K562 (cell line): ENCODE measurements at regions not wholly inside any gene's neighbourhood (a gene's known extent, or its start where the extent isn't known, plus 50 kb on each side); places are given as distances from the start of the nearest gene placed in this dataset.

Experiments
- ATAC-seq: fragments of 200-7000 bp; cut with Tn5 transposase; 3 replicates; pipeline ENCODE4 v1.9.1; 2020; ENCODE audit warnings: moderate library complexity
- BruUV-seq: library from RNA; stranded (reverse); fragments of 400-500 nt; replicated peaks from 2 replicates; lab custom pipeline; 2021; lab: Mats Ljungman, UMichigan
- CTCF ChIA-PET: fragments of 300-600 bp; formaldehyde crosslinking; extraction: SDS; loops from one replicate; lab custom pipeline; 2021; ENCODE audit warnings: low intra/inter-chr PET ratio; lab: Yijun Ruan, JAX
- POLR2A ChIA-PET: fragments of 300-600, 350-650 bp; sonication (Branson Sonifier 250); formaldehyde crosslinking; extraction: SDS; loops from one replicate; lab custom pipeline; 2021; ENCODE audit warnings: antibody characterized with exemption, inconsistent platforms; lab: Yijun Ruan, JAX
- DNase-seq, 4 experiments: peaks; one replicate each; pipeline versions ENCODE4 v3.0.0 to v3.0.0-alpha.2; 2011 to 2018; ENCODE audit warnings: low spot score in 3 of 4, mixed read lengths in 3 of 4; ENCODE audit errors: extremely low read depth in 1 of 4
- FAIRE-seq: peaks from 2 replicates; lab custom pipeline; 2011; peaks lifted over from hg19 to GRCh38; lab: Jason Lieb, UNC
- H2AFZ ChIP-seq: 2 replicates; pipeline ENCODE4 v1.6.0; 2011; ENCODE audit warnings: low read depth, low read length, control low read depth, inconsistent platforms
- H3K27ac ChIP-seq: fragments of 200-600 bp; 3 replicates; pipeline ENCODE4 v1.8.0; 2011; ENCODE audit warnings: low read depth, mild to moderate bottlenecking, control low read depth, inconsistent platforms, low read length, moderate library complexity, mixed read lengths; ENCODE audit errors: extremely low read depth
- H3K27me3 ChIP-seq, 2 experiments: fragments of 300-600 bp in 1 of 2; 2 replicates in 1 of 2; 3 replicates in 1 of 2; pipeline versions ENCODE4 v1.6.0 to v1.8.0; 2011; ENCODE audit warnings: inconsistent platforms in 2 of 2, low read length in 2 of 2, mild to moderate bottlenecking in 1 of 2, mixed read lengths in 1 of 2, moderate library complexity in 1 of 2; ENCODE audit not compliant: control insufficient read depth in 2 of 2, insufficient read depth in 2 of 2
- H3K36me3 ChIP-seq: fragments of 300-600 bp; 3 replicates; pipeline ENCODE4 v1.8.0; 2011; ENCODE audit warnings: mild to moderate bottlenecking, low read length, inconsistent platforms; ENCODE audit not compliant: control insufficient read depth, insufficient read depth
- H3K4me1 ChIP-seq, 2 experiments: fragments of 200-600 bp in 1 of 2; replicated peaks in 1 of 2; 2 replicates in 1 of 2; 3 replicates in 1 of 2; pipeline versions ENCODE4 v1.5.1 to v1.8.0; 2011; ENCODE audit warnings: inconsistent platforms in 2 of 2, low read length in 2 of 2, mild to moderate bottlenecking in 1 of 2, mixed read lengths in 1 of 2, moderate library complexity in 1 of 2; ENCODE audit not compliant: control insufficient read depth in 2 of 2, insufficient read depth in 2 of 2
- H3K4me2 ChIP-seq: 2 replicates; pipeline ENCODE4 v1.6.1; 2011; ENCODE audit warnings: low read length, control low read depth, inconsistent platforms, mixed read lengths; ENCODE audit not compliant: insufficient read depth
- H3K4me3 ChIP-seq: fragments of 200-600 bp; sonication (generic), shearing (Covaris generic); 2 replicates; pipeline ENCODE4 v1.5.1; 2016; ENCODE audit warnings: control low read depth, inconsistent platforms
- H3K79me2 ChIP-seq: fragments of 200-600 bp; 3 replicates; pipeline ENCODE4 v1.8.0; 2011; ENCODE audit warnings: low read length, inconsistent platforms; ENCODE audit not compliant: control insufficient read depth, insufficient read depth
- H3K9ac ChIP-seq, 2 experiments: 2 replicates each; pipeline versions ENCODE4 v1.6.0 to v1.6.1; 2011; ENCODE audit warnings: low read depth in 2 of 2, low read length in 2 of 2, control low read depth in 1 of 2, inconsistent platforms in 1 of 2, mild to moderate bottlenecking in 1 of 2, mixed read lengths in 1 of 2; ENCODE audit not compliant: insufficient read depth in 1 of 2
- H3K9me1 ChIP-seq: one replicate; pipeline ENCODE4 v1.6.0; 2011; ENCODE audit warnings: inconsistent platforms, mild to moderate bottlenecking, low read length, moderate library complexity; ENCODE audit not compliant: control insufficient read depth, insufficient read depth
- H3K9me3 ChIP-seq: replicated peaks from 2 replicates; pipeline ENCODE4 v1.5.1; 2011; ENCODE audit warnings: low read depth, low read length, inconsistent platforms; ENCODE audit not compliant: control insufficient read depth, insufficient read depth
- H4K20me1 ChIP-seq: replicated peaks from 2 replicates; pipeline ENCODE4 v1.6.1; 2011; ENCODE audit warnings: low read length, inconsistent platforms, mixed read lengths; ENCODE audit not compliant: control insufficient read depth, insufficient read depth
- DACH1 ChIP-seq: fragments of 450-650 bp; IDR thresholded peaks from 2 replicates; pipeline ENCODE4 v1.6.1; 2018; ENCODE audit not compliant: partially characterized antibody
- ERF ChIP-seq: fragments of 450-650 bp; formaldehyde crosslinking; IDR thresholded peaks from 2 replicates; pipeline ENCODE4 v1.4.0; 2020; ENCODE audit warnings: mild to moderate bottlenecking, mixed read lengths
- SIN3B ChIP-seq: fragments of 450-650 bp; IDR thresholded peaks from 2 replicates; pipeline ENCODE4 v1.6.1; 2017; ENCODE audit warnings: low read depth, mild to moderate bottlenecking, moderate library complexity
- STAT6 ChIP-seq: sonication (generic); formaldehyde crosslinking; IDR thresholded peaks from 2 replicates; pipeline ENCODE4 v1.8.1; 2023; ENCODE audit warnings: mild to moderate bottlenecking, missing genetic modification reagents
- ZFP30 ChIP-seq: fragments of 250-450 bp; sonication (Bioruptor Pico); IDR thresholded peaks from 2 replicates; pipeline ENCODE4 v1.8.0; 2022; ENCODE audit warnings: moderate library complexity, mild to moderate bottlenecking, inconsistent platforms, borderline replicate concordance
- ZNF584 ChIP-seq: fragments of 200-800 bp; sonication (Bioruptor generic); IDR thresholded peaks from 2 replicates; pipeline ENCODE4 v1.6.1; 2016; ENCODE audit warnings: low read depth, mild to moderate bottlenecking, missing genetic modification characterization, missing compliant biosample characterization
- ZNF644 ChIP-seq: fragments of 200-800 bp; sonication (Bioruptor generic); IDR thresholded peaks from 2 replicates; pipeline ENCODE4 v1.6.1; 2016; ENCODE audit warnings: low read depth, missing genetic modification characterization, missing compliant biosample characterization
- in situ Hi-C: fragments of 300-500 bp; cut with MboI; formaldehyde crosslinking; loops from 4 replicates; pipeline ENCODE4 v1.15.0; 2018; ENCODE audit warnings: inconsistent platforms, mixed read lengths
- intact Hi-C: fragments of 100-400 bp; cut with micrococcal nuclease; formaldehyde crosslinking; loops from 2 replicates; pipeline ENCODE4 v1.14.2; 2022
- TF ChIP-seq, protein P1 (sequence below): sonication (generic); formaldehyde crosslinking; IDR thresholded peaks from 2 replicates; pipeline ENCODE4 v1.8.0; 2022; ENCODE audit warnings: mild to moderate bottlenecking, missing genetic modification reagents

- TF ChIP-seq, protein P1, sequence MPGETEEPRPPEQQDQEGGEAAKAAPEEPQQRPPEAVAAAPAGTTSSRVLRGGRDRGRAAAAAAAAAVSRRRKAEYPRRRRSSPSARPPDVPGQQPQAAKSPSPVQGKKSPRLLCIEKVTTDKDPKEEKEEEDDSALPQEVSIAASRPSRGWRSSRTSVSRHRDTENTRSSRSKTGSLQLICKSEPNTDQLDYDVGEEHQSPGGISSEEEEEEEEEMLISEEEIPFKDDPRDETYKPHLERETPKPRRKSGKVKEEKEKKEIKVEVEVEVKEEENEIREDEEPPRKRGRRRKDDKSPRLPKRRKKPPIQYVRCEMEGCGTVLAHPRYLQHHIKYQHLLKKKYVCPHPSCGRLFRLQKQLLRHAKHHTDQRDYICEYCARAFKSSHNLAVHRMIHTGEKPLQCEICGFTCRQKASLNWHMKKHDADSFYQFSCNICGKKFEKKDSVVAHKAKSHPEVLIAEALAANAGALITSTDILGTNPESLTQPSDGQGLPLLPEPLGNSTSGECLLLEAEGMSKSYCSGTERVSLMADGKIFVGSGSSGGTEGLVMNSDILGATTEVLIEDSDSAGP = no peak
- TF ChIP-seq STAT6 (no peak), ERF (CRISPR knock-in tag) (no peak), DACH1 (no peak), SIN3B (no peak)
Measured at GRCh38 chr5:12177851-12178250, 273.6 kb upstream of the CTNND2 start (continued).

DNA sequence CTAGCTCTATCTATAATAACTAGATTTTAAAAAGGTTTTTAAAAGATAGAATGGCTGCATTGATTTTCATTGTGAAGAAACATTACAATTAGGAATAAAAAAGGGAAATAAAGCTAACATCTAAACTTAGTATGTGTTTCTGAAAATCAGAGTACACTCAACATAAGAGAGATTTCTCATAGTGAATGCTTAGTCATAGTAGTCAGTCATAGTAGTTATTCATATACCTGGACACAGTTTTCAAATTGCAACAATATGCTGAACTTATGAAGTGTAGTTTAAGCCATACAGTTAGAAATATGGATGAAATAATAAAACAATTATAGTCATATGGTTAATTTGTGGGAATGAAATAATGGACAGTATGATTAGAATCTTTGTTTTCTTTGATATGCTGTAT lies 273.0 kb upstream of the CTNND2 start:
- no peaks in the 10 kb centered on the region for H3K79me2 ChIP-seq
- no peak overlapping the region for H2AFZ ChIP-seq
- no peak overlapping the region for H3K27ac ChIP-seq
- no peaks in the 10 kb centered on the region for H4K20me1 ChIP-seq
- no peaks in the 10 kb centered on the region for H3K27me3 ChIP-seq
- H3K4me2 ChIP-seq = no peak overlapping the region
- intact Hi-C loops (no loop called here), in situ Hi-C loops (no loop called here)
- POLR2A ChIA-PET = no interaction called here
- DNase-seq (no peak), FAIRE-seq (no peak), ATAC-seq (no peak)
- no peaks in the 10 kb centered on the region for H3K9me3 ChIP-seq
- H3K9ac ChIP-seq = no peak overlapping the region
- CTCF ChIA-PET = no interaction called here
- no peaks in the 10 kb centered on the region for H3K9me1 ChIP-seq
- BruUV-seq = no TSS peak
- no peaks in the 10 kb centered on the region for H3K36me3 ChIP-seq
- no peak overlapping the region for H3K4me3 ChIP-seq
- H3K4me1 ChIP-seq = no peaks in the 10 kb centered on the region
- no peak for TF ChIP-seq ZFP30
- TF ChIP-seq ZNF644 = no peak
- no peak for TF ChIP-seq ZNF584
